PFSK-1 (cell line): ENCODE measurements at regions not wholly inside any gene's neighbourhood (a gene's known extent, or its start where the extent isn't known, plus 50 kb on each side); places are given as distances from the start of the nearest gene placed in this dataset.

Source experiments
- FOXP2 ChIP-seq: optimal IDR thresholded peaks from 2 replicates; pipeline ENCODE3; 2011; ENCODE audit warnings: borderline replicate concordance, control low read depth, inconsistent platforms; ENCODE audit not compliant: insufficient read depth; ENCODE audit errors: extremely low read length, extremely low read depth
- POLR2AphosphoS5 ChIP-seq: IDR thresholded peaks from 2 replicates; pipeline ENCODE4 v1.6.1; 2012; ENCODE audit warnings: low read depth, mild to moderate bottlenecking, control low read depth, low read length, moderate library complexity
- SIN3A ChIP-seq: IDR thresholded peaks from 2 replicates; pipeline ENCODE4 v1.6.1; 2012; ENCODE audit warnings: mild to moderate bottlenecking, low read length, moderate library complexity, borderline replicate concordance; ENCODE audit not compliant: insufficient read depth
- TAF1 ChIP-seq: IDR thresholded peaks from 2 replicates; pipeline ENCODE4 v1.6.1; 2012; ENCODE audit warnings: low read length, control low read depth, borderline replicate concordance; ENCODE audit not compliant: insufficient read depth
- TF ChIP-seq, protein P1 (sequence below), 2 experiments: IDR thresholded peaks; 2 replicates each; pipeline versions ENCODE4 v1.6.1 to v1.8.0; 2011 to 2012; ENCODE audit warnings: low read depth in 2 of 2, low read length in 2 of 2, control low read depth in 1 of 2, inconsistent platforms in 1 of 2, mild to moderate bottlenecking in 1 of 2, moderate library complexity in 1 of 2; ENCODE audit not compliant: insufficient read depth in 1 of 2

DNA sequence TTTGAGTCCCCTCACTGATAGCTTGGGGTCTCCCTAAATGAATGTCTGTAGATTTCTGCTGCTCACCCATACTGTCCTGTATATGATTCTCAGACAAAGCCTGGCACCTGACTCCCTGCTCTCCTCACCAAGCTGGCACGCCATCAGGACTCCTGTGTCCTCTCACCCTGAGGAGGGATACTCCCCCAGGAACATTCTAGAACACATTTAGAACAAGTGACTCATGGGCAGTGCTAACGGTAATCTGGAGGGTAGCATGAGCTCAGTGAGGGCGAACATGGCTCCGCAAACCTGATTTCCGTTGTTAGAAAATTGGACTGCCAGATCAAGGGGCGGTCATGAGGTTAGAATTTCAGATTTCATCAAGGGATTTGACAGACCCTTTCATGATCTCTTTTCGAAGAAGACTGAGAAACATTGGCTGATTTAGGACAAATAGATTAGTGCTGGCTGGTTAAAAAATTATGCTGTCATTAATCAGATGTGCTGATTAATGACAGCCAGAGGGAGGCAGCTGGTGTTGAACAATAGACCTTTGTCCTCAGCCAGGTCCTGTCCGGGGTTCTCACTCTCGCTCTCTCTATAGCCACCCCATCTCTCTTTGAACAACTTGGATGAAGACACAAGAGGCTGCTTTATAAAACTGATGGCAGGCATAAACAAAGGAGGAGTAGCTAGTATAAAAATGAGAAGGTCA, 244.3 kb downstream of the PTTG2 start:
- no peak for TF ChIP-seq FOXP2
- TF ChIP-seq POLR2AphosphoS5: no peak
- no peak for TF ChIP-seq TAF1
- no peak for TF ChIP-seq SIN3A
- TF ChIP-seq, protein P1, sequence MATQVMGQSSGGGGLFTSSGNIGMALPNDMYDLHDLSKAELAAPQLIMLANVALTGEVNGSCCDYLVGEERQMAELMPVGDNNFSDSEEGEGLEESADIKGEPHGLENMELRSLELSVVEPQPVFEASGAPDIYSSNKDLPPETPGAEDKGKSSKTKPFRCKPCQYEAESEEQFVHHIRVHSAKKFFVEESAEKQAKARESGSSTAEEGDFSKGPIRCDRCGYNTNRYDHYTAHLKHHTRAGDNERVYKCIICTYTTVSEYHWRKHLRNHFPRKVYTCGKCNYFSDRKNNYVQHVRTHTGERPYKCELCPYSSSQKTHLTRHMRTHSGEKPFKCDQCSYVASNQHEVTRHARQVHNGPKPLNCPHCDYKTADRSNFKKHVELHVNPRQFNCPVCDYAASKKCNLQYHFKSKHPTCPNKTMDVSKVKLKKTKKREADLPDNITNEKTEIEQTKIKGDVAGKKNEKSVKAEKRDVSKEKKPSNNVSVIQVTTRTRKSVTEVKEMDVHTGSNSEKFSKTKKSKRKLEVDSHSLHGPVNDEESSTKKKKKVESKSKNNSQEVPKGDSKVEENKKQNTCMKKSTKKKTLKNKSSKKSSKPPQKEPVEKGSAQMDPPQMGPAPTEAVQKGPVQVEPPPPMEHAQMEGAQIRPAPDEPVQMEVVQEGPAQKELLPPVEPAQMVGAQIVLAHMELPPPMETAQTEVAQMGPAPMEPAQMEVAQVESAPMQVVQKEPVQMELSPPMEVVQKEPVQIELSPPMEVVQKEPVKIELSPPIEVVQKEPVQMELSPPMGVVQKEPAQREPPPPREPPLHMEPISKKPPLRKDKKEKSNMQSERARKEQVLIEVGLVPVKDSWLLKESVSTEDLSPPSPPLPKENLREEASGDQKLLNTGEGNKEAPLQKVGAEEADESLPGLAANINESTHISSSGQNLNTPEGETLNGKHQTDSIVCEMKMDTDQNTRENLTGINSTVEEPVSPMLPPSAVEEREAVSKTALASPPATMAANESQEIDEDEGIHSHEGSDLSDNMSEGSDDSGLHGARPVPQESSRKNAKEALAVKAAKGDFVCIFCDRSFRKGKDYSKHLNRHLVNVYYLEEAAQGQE (IDR thresholded peaks at IDR 0.05; ENCODE audit: insufficient read depth in 1 of 2, low read depth in 2 of 2, low read length in 2 of 2): no peak

DNA sequence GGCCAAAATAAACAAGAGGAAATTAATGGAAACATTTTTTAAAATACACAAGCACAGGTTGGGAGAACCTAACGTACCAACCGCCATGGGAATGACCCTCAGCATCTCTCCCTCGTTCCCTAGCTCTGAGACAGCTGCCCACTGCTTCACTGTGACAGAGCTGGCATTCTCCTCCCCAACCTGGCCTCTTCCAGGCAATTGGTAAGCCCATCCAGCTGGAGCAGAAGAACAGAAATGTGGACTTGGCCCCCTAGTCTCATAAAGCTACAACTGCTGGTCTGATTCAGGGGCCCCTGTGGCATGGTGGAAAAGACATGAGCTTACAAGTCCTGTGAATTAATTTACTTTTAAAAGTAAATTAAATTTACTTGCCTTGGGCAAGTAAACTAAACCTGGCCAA, 245.1 kb downstream of the PTTG2 start:
- TF ChIP-seq, protein P1 (IDR thresholded peaks at IDR 0.05; ENCODE audit: insufficient read depth in 1 of 2, low read depth in 2 of 2, low read length in 2 of 2): no peak
- TF ChIP-seq FOXP2 (no peak), SIN3A (no peak), POLR2AphosphoS5 (no peak), TAF1 (no peak)

DNA sequence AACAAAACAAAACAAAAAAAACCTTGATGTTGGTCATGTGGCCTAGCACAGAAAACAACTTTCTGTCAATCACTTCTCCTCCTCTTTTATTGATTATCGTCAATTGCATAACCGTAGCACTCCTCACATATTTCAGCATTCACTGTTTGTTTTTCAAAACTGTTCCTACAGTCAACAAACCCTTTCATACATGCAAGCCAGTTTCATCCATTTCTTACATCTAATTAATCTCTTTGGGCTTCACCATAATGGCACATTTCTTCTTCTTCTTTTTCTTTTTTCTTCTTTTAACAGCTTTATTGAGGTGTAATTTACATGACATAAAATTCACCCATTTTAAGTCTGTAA, 246.9 kb downstream of the PTTG2 start:
- TF ChIP-seq, protein P1 (IDR thresholded peaks at IDR 0.05; ENCODE audit: insufficient read depth in 1 of 2, low read depth in 2 of 2, low read length in 2 of 2): no peak

DNA sequence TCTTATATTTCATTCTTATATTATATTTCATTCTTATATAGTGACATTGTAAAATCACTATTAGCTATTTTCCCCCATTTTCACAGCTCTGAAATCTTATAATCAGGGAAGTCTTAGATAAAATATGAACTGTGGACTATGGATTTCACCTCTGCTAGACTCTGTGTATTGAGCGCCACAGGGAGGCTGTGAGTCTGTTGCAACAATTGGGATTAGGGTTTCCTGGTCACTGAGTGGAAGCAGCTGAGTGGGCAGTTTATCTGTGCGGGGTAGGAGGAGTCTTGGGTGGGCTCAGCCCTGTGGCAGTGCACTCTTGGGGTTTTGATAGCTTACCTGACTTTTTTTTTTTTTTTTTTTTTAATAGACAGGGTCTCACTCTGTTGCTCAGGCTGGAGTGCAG, 249.5 kb downstream of the PTTG2 start:
- TF ChIP-seq TAF1 (no peak), FOXP2 (no peak), POLR2AphosphoS5 (no peak), SIN3A (no peak)
- TF ChIP-seq, protein P1 (IDR thresholded peaks at IDR 0.05; ENCODE audit: insufficient read depth in 1 of 2, low read depth in 2 of 2, low read length in 2 of 2): no peak
